ENCODE measurements at regions not wholly inside any gene's neighbourhood (a gene's known extent, or its start where the extent isn't known, plus 50 kb on each side); places are given as distances from the start of the nearest gene placed in this dataset.
"Not testable (repeated sequence)": the region's sequence is repeated elsewhere in the genome, so short reads cannot be mapped to it uniquely, and the experiment has no call there.

DNA sequence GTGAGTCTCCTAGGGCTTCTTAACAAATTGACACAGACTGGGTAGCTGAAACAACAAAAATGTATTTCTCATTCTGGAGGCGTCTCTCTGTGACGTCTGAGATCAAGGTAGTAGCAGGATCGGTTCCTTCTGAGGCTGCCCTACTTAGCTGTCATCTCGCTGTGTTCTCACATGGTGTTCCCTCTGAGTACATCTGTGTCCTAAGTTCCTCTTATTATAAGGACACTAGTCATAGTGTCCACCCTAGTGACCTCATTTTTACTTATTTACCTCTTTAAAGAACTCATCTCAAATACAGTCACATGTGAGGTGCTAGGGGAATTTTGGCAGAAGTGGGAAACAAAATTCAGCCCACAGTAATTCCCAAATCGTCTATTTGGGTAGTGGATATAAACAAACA lies 529.1 kb downstream of the NPIPA7 start:
- no peak for DNase-seq
- ATAC-seq, result no peak
- intact Hi-C loops (cut with micrococcal nuclease), result no loop called here

DNA sequence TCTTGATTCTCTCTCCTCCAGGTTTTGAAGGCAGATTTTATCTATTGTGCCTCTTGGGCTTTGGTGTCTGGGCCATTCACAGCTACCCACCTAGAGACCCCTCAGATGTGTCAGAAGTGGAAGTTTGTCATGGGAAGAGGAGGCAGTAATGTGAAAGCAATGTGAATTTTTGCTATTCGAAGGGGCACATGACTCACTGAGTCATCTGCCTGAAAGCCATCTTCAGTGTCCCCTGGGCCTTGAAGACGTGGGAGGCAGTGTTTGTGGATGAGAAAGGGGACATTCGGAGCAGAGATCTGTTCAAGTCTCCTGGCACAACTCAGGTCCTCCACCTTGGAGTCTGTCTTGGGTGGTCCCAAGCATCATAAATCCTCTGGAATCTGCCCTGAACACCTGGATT lies 530.2 kb downstream of the NPIPA7 start:
- ATAC-seq, result no peak
- intact Hi-C loops (cut with micrococcal nuclease), result no loop called here
- DNase-seq, result no peak

DNA sequence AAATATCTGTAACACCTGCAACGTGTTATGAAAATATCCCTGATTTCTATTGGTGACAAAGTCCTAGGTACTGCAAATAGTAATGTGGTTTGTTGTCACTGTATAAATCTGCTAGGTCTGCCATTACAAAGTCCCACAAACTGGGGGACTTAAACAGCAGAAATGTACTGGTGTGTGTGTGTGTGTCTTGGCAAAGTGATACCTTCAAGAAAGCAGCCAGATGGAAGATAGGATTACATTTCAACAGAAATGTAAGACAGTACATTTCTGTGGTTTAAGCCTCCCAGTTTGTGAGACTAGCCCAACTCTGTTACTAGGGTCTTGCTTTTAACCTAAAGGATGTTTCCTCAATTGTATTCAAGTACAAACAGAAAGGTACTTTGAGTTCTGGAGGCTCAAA lies 531.7 kb downstream of the NPIPA7 start:
- ATAC-seq, result no peak
- DNase-seq, result no peak
- intact Hi-C loops (cut with micrococcal nuclease), result no loop called here

DNA sequence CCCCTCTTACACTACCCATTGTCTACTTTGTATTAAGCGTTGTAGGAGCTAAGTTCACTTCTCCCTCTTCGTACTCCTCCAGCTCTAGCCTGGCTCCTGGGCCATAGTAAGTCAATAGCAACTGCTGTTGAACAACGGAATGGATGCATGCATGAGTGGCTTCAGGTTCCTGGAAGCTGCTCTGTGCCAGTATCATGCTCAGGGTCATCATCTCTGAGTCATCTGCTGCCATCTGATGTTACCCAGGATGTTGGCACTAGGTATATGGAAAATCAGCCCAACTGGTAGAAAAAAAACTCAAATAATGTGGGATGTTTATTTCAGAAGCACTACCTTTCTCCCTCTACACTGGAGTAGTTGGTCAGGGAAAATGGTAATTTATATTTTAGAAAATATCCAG lies 536.8 kb downstream of the NPIPA7 start:
- ATAC-seq (no peak), DNase-seq (no peak)
- intact Hi-C loops (cut with micrococcal nuclease), result no loop called here

DNA sequence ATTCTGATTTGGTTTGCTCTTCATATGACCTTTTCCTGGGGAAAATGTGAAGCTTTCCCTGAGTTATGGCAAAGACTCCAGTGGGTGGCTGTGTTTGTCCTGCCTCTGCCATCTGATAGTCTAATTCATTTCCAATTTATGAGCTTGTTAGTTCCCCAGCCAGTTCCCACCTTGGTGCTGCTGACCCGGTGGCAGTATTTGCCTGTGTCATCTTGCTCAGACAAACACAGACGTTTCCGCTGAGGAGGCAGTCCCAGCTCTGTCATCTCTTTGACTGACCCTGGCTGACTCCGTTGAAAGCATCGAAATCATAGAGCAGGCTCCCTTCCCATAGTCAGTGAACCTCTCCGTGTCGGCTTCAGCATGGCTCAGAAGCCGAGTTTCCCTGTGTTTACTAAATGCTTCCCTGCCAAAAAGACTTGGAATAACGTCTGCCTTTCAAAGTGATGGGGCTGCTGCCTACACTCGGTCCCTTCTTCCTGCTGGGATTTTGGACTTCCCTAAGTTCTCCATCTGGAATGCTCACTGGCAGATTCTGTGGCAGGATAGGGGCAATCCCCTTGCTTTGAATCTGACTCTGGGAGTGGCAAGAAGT lies 538.3 kb downstream of the NPIPA7 start:
- intact Hi-C loops (cut with micrococcal nuclease), result no loop called here
- ATAC-seq, result no peak
- no peak for DNase-seq

DNA sequence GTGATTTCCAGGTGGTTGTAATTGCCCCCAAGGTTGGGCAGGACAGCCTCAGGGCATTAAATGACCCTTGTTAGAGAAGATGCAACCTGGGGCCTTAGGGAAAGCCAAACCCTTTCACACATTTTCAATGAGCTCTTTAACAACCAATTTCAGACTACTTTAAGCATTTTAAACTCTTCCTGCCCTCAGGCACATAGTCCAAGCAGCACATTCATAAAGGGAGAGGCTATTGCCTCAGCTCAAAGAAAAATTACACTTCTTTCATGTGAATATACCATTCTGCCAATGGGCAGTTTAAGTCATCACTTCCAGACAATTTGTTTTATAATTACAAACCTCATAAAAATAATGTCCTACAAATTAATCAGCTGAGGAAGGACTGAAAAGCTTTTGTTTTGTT lies 544.5 kb downstream of the NPIPA7 start:
- DNase-seq (no peak), ATAC-seq (no peak)
- intact Hi-C loops (cut with micrococcal nuclease), result no loop called here

DNA sequence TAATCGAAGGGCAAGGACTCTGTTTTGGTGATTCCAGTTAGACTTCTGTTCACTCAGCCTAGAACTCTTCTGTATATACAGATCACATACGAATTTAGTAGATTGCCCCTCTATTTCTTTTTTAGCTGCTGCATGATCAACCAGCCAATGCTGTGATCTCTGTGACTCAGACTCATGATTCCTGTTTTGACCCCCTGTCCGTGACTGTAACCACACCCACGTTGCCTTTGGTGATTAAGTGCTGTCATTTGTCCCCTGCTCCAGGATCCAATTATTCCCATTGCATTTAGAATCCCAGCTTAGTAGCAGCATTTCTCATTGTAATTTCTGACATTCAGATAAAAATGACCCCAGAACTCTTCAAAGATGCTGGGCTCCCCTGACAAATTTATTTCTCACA lies 545.7 kb downstream of the NPIPA7 start:
- ATAC-seq, result no peak
- intact Hi-C loops (cut with micrococcal nuclease), result no loop called here
- DNase-seq, result no peak

DNA sequence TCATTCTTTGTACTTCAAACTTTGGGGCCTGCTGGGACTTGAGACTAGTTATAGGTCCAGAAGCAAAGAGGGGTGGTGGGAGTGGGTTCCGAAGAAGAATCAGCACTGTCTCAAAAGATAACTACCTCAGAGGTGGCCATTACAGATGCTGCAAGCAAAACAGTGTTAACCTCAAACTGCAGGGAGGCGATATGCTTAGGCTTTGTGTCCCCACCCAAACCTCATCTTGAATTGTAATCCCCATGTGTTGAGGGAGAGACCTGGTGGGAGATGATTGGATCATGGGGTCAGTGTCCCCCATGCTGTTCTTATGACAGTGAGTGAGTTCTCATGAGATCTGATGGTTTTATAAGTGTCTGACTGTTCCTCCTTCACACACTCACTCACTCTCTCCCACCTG lies 545.3 kb downstream of the XYLT1 start:
- ATAC-seq (no peak), DNase-seq (no peak)
- intact Hi-C loops (cut with micrococcal nuclease), result no loop called here

DNA sequence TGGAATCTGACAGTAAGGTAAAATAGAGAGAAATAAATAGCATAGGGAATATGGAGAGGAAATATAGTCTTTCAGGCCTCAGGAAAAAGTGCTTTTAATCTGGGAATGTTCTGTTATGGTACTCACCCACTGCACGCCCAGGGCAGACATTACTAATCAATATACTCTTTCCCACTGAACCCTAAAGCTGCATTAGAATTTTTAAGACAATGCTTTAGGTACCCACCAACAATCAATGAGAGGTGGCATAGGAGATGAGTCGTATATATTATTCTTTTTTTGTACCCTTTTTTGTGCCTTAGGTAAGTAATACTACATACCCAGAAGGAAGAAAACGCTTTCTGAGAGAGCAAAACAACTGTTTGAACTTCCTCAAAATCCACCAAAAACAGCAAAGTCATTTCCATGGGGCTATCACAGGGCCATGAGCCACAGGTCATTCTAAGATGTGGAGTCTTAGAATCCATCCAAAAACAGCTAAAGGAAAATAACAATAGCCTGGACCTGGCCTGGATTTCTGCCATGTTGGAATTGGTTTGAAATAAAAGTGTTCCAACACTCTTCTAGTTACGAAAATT lies 542.1 kb downstream of the XYLT1 start:
- intact Hi-C loops (cut with micrococcal nuclease), result no loop called here
- ATAC-seq, result no peak
- no peak for DNase-seq

DNA sequence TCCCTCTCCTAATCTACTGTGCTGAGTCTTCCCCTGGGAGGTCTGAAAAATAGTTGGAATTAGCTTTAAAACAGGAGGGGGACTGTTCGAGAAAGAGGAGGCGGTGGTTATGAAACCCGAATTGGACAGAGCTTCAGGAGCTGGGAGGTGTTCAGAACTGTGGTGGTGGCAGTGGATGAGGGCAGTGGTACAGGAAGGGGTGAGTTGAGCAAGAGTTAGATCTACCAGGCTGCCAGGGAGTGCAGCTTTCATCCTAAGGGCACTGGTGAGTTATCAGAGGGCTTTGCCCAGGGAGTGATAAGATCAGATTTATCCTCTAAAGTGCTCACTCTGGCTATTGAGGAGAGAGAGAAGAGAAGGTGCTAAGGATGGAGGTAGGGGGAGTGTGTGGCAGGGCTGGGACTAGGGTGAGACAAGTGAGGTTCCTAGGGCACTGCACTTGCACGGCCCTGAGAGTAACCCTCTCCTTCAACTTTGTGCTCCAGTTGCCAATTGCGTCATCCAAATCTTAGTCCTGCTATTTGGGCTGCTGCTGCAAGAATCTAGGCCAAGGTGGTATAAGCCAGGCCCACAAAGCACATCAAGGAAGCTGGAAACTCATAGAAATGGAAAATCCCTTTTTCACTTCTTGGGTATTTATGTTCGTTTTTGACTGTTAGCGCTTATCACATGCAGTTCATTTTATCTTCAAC lies 540.3 kb downstream of the XYLT1 start:
- no peak for ATAC-seq
- intact Hi-C loops (cut with micrococcal nuclease), result no loop called here
- no peak for DNase-seq

DNA sequence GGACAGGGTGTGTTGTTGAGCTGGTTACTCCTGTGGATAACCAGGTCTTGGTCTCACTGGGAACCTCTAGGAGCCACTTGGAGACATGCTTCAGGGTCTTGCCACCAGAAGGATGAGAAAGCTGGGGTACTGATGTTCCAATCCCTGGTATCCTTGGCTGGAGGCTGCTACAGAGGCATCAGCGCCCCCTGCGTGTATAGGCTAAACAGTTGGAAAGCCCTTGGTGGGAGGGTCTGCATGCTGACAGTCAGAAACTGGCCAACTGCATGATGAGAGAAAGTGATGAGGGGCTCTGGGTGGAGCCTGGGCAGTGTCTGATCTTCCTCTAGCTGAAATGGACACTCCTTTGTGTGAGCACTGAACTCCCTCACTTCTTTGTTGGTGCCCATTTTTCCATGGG lies 536.9 kb downstream of the XYLT1 start:
- intact Hi-C loops (cut with micrococcal nuclease), result no loop called here
- DNase-seq (no peak), ATAC-seq (no peak)

DNA sequence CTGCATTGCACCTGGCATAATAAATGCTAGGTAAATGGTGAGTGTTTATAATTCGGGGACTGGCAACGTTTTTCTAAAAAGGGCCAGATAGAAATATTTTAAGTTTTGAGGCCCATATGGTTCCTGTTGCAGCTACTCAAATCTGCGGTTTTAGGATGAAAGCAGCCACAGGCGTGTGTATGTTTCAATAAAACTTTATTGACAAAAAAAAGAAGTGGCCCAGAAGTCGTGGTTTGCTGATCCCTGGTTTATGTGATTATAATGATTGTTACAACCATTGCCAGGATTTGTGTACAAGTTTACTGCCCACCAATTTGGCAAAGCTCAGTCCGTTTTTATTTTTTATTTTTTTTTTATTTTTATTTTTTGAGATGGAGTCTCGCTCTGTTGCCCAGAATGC lies 536.1 kb downstream of the XYLT1 start:
- DNase-seq (no peak), ATAC-seq (no peak)
- intact Hi-C loops (cut with micrococcal nuclease), result no loop called here

DNA sequence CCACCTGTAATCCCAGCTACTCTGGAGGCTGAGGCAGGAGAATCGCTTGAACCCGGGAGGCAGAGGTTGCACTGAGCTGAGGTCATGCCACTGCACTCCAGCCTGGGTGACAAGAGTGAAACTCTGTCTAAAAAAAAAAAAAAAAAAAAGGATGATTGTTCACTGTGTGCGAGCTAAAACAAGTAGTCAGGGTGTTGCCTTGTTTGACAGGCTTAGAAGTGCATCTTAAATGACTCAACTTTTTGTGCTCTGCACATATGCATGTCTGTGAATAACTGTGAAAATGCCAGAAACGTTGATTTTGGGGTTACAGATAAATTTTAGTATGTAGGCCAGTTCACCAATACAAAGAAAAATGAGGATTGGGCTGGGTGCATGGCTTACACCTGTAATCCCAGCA lies 534.9 kb downstream of the XYLT1 start:
- ATAC-seq; intact Hi-C loops (cut with micrococcal nuclease); DNase-seq: not testable (repeated sequence)

DNA sequence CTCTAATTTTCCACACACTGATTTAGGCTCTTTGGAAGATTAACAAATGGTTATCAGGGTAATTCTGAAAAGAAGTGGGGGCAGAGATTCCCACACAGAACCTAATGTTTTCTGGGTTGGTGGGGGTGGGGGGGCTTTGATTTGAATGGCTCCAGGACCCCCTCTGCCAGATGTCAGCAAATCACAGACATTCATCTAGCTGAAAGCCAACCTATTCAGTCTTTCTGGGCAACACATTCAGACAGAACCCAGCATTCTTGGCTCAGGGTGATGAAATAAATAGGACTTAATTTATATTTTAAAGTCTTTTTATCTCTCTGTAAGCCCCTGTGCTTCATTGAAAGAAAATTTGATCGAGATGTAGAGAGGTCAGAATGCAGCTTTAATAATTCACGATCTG lies 533.2 kb downstream of the XYLT1 start:
- no peak for DNase-seq

DNA sequence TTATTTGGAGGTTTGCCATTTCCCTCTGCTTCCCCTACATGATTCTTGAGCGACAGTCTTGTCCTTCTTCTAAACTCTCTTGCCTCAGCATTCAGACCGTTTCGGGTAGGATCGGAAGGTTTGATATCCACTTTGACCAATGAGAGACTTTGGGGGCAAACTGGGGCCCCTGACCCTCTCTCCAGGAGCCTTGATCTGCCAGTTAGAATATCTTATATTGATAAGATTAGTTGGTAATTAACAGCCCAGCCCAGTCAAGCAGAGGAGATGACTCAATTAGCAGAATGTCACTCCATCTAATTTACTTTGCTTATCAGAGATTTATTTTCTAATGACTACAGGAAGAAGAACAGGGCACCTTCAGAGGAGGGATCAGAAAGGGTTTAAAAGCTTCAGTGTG lies 532.8 kb downstream of the XYLT1 start:
- DNase-seq (no peak), ATAC-seq (no peak)
- intact Hi-C loops (cut with micrococcal nuclease), result no loop called here

More for the DNA sequence above, 533.2 kb downstream of the XYLT1 start:
- ATAC-seq, result no peak
- intact Hi-C loops (cut with micrococcal nuclease), result no loop called here

DNA sequence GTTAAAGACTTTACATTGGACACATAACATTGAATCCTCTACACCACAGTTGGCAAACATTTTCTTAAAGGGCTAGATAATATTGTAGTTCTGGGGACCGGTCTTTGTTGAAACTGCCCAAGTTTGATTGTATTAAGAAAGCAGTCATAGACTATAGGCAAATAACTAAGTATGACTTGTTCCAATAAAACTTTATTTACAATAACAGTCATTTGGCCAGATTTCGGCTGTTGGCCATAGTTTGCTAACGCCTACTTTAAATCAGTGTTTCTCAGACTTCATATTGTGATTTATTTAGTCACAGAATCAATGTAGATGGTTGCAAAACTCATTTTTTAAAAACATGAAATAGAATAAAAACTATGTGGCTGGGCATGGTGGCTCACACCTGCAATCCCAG lies 531.8 kb downstream of the XYLT1 start:
- ATAC-seq, result no peak
- intact Hi-C loops (cut with micrococcal nuclease), result no loop called here
- no peak for DNase-seq

DNA sequence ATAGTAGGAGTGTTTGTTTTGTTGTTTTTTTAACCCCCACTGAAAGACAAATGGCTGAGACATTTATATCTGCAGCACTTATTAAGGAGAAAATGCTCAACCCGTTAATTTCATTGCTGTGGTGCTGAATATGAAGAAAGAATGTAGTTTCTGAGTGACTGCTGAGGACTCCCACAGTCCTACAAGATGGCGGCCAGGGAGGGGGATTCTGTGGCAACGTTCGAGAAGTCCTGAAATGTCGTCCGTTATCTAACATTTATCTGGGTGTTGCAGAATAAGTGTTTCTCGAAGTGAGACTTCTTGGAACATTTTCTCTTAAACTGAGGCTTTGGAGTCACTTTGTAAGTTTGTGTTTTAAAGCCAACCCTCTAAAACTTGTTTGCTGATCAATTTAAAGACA lies 530.4 kb downstream of the XYLT1 start:
- intact Hi-C loops (cut with micrococcal nuclease), result no loop called here
- DNase-seq (no peak), ATAC-seq (no peak)

DNA sequence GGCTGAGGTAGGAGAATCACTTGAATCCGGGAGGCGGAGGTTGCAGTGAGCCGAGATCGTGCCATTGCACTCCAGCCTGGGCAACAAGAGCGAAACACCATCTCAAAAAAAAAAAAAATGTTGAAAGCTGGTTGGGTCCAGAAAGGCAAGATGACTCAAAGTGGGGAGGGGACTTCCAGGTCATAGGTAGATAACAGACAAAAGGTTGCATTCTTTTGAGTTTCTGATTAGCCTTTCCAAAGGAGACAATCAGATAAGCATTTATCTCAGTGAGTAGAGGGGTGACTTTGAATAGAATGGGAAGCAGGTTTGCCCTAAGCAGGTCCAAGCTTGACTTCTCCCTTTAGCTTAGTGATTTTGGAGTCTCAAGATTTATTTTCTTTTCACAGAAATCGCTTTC lies 527.9 kb downstream of the XYLT1 start:
- intact Hi-C loops (cut with micrococcal nuclease); DNase-seq; ATAC-seq: not testable (repeated sequence)

DNA sequence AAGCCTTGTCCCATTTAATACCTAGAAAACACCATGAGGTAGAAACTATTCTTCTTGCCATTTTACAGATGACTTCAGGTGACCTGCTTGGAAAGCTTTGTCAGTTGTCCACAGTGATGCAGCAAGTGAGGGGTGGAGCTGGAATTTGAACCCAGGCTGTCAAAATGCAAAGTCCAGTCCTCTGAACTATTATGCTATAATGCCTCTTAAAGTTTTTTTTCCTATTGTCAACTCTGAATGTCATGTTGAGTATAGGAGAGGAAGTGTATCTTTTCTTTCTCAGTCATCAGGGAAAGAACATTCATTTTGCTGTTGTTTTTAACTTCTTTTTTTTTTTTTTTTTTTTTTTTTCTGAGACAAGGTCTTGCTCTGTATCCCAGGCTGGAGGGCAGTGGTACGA lies 525.6 kb downstream of the XYLT1 start:
- DNase-seq (no peak), ATAC-seq (no peak)
- intact Hi-C loops (cut with micrococcal nuclease), result no loop called here

DNA sequence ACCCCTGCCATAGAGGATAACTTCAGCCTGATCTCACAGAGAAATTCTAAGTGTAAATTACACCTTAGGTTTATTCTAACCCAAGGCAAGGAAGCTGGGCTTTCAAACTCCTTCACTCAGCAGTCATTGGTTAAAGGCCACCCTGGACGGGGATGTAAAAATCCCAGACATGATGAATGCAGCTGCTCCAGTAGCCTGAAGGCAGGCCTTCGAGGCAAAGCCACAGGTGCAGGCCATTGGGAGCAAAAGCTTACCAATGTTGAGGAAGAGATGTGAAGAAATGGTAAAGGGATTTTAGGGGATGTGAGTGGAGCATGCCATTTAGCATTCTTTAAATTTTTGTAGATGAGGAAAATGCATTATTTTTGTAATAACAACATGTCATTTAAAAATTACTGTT lies 514.4 kb downstream of the XYLT1 start:
- intact Hi-C loops (cut with micrococcal nuclease), result no loop called here
- ATAC-seq (no peak), DNase-seq (no peak)

DNA sequence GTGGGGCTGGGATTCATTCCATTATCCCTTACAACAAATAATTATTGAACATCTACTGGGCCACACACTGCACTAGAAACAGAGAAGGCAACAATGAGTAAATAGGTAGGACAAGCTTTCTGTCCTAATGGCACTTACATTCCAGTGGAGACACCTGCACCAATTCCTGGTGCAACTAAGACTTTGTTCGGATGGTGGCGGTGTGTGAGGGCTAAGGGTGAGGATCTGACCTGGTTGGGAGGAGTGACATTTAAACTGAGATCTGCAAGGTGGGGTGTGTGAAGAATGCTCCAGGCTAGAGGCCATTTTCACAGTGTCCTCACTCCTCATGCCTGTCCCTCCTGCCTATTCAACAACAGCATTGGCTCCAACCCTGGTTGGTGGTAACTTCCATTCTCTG lies 510.0 kb downstream of the XYLT1 start:
- ATAC-seq (no peak), DNase-seq (no peak)
- intact Hi-C loops (cut with micrococcal nuclease), result no loop called here

Data from left ventricle myocardium superior (tissue), 1 donor.